HepG2 (cell line): ENCODE measurements at regions not wholly inside any gene's neighbourhood (a gene's known extent, or its start where the extent isn't known, plus 50 kb on each side); places are given as distances from the start of the nearest gene placed in this dataset.

Source experiments
- RERE ChIP-seq: IDR thresholded peaks from 2 replicates; pipeline ENCODE4 v1.6.1; 2016; ENCODE audit warnings: low read depth, missing genetic modification reagents, missing compliant biosample characterization
- TAF15 ChIP-seq: fragments of 200-400 bp; formaldehyde crosslinking; IDR thresholded peaks from one replicate; pipeline ENCODE4 v1.6.1; 2018; ENCODE audit warnings: mild to moderate bottlenecking, low read depth, low read length; ENCODE audit not compliant: poor library complexity, severe bottlenecking
- TARDBP ChIP-seq: sonication (generic); formaldehyde crosslinking; IDR thresholded peaks from 2 replicates; pipeline ENCODE4 v1.8.0; 2022; ENCODE audit warnings: mild to moderate bottlenecking, missing genetic modification reagents
- ZBTB40 ChIP-seq, 2 experiments: fragments of 450-650 bp in 1 of 2; sonication (generic) in 1 of 2; formaldehyde crosslinking in 1 of 2; IDR thresholded peaks; 2 replicates each; pipeline versions ENCODE4 v1.6.1 to v1.8.0; 2016 to 2022; ENCODE audit warnings: antibody characterized with exemption in 1 of 2, mild to moderate bottlenecking in 1 of 2, missing genetic modification reagents in 1 of 2
- ZBTB42 ChIP-seq: sonication (generic); formaldehyde crosslinking; IDR thresholded peaks from 2 replicates; pipeline ENCODE4 v1.5.0; 2020; ENCODE audit warnings: mild to moderate bottlenecking, missing genetic modification reagents
- ZFP91 ChIP-seq: sonication (generic); formaldehyde crosslinking; IDR thresholded peaks from 2 replicates; pipeline ENCODE4 v1.9.0; 2022; ENCODE audit warnings: missing genetic modification reagents, mild to moderate bottlenecking, borderline replicate concordance
- ZNF10 ChIP-seq: sonication (generic); formaldehyde crosslinking; IDR thresholded peaks from 2 replicates; pipeline ENCODE4 v1.4.0; 2020; ENCODE audit warnings: mild to moderate bottlenecking, low read depth, missing genetic modification reagents, borderline replicate concordance
- ZNF383 ChIP-seq: sonication (generic); formaldehyde crosslinking; IDR thresholded peaks from 2 replicates; pipeline ENCODE4 v1.4.0; 2020; ENCODE audit warnings: missing genetic modification reagents, mild to moderate bottlenecking, borderline replicate concordance
- ZNF557 ChIP-seq: sonication (generic); formaldehyde crosslinking; IDR thresholded peaks from 2 replicates; pipeline ENCODE4 v1.4.0; 2020; ENCODE audit warnings: missing genetic modification reagents
- ZNF660 ChIP-seq: sonication (generic); formaldehyde crosslinking; IDR thresholded peaks from 2 replicates; pipeline ENCODE4 v1.5.1; 2020; ENCODE audit warnings: mild to moderate bottlenecking, low read depth, missing genetic modification reagents, borderline replicate concordance
- ZNF761 ChIP-seq: sonication (generic); formaldehyde crosslinking; conservative IDR thresholded peaks from 2 replicates; pipeline ENCODE4 v1.4.0; 2020; ENCODE audit warnings: mild to moderate bottlenecking, missing genetic modification reagents

GRCh38 chr12:115057445-115057844, 373.5 kb upstream of the TBX3 start (continued):
- TF ChIP-seq ZBTB40 (IDR thresholded peaks at IDR 0.05) (no peak), ZBTB40 (CRISPR knock-in tag; IDR thresholded peaks at IDR 0.05) (no peak), ZNF10 (CRISPR knock-in tag) (no peak), ZNF660 (CRISPR knock-in tag) (no peak), TARDBP (no peak), RERE (CRISPR knock-in tag) (no peak), ZNF557 (no peak), ZBTB42 (CRISPR knock-in tag) (no peak), ZNF383 (CRISPR knock-in tag) (no peak), TAF15 (no peak), ZFP91 (no peak), ZNF761 (CRISPR knock-in tag) (no peak)
